HepG2 (cell line): ENCODE measurements at regions not wholly inside any gene's neighbourhood (a gene's known extent, or its start where the extent isn't known, plus 50 kb on each side); places are given as distances from the start of the nearest gene placed in this dataset.

ENCODE experiments used
- ATAC-seq: fragments of 200-7000 bp; cut with Tn5 transposase; 3 replicates; pipeline ENCODE4 v1.9.1; 2020; ENCODE audit warnings: mild to moderate bottlenecking, moderate library complexity
- BruUV-seq: library from RNA; stranded (reverse); fragments of 400-500 nt; replicated peaks from 2 replicates; lab custom pipeline; 2021; lab: Mats Ljungman, UMichigan
- CTCF ChIA-PET: fragments of 300-600 bp; formaldehyde crosslinking; extraction: SDS; loops from one replicate; lab custom pipeline; 2021; ENCODE audit warnings: low total read pairs, inconsistent platforms, low intra/inter-chr PET ratio; lab: Yijun Ruan, JAX
- POLR2A ChIA-PET: fragments of 350-600 bp; sonication (Branson Sonifier 250); formaldehyde crosslinking; loops from one replicate; lab custom pipeline; 2020; ENCODE audit warnings: antibody characterized with exemption, inconsistent platforms; lab: Yijun Ruan, JAX
- DNase-seq: peaks from one replicate; pipeline ENCODE4 v3.0.0-alpha.2; 2015; ENCODE audit warnings: low spot score
- FAIRE-seq: peaks from 3 replicates; lab custom pipeline; 2011; peaks lifted over from hg19 to GRCh38; lab: Jason Lieb, UNC
- H2AFZ ChIP-seq: one replicate; pipeline ENCODE4 v1.6.1; 2011; ENCODE audit warnings: low read length, inconsistent platforms
- H3K27ac ChIP-seq: fragments of 300-600 bp; 3 replicates; pipeline ENCODE4 v1.8.0; 2011; ENCODE audit warnings: mixed run types, mild to moderate bottlenecking, mixed read lengths, low read length, inconsistent platforms; ENCODE audit not compliant: insufficient read depth; ENCODE audit errors: extremely low read length
- H3K27me3 ChIP-seq, 2 experiments: fragments of 200-600 bp in 1 of 2; 2 replicates in 1 of 2; 3 replicates in 1 of 2; pipeline versions ENCODE4 v1.6.0 to v1.8.0; 2011; ENCODE audit warnings: low read length in 2 of 2, mild to moderate bottlenecking in 2 of 2, moderate library complexity in 2 of 2, inconsistent platforms in 1 of 2; ENCODE audit not compliant: insufficient read depth in 2 of 2, control insufficient read depth in 1 of 2
- H3K36me3 ChIP-seq, 2 experiments: fragments of 200-600 bp in 1 of 2; replicated peaks in 1 of 2; 2 replicates in 1 of 2; 3 replicates in 1 of 2; pipeline versions ENCODE4 v1.5.1 to v1.8.0; 2011; ENCODE audit warnings: low read length in 2 of 2, inconsistent platforms in 1 of 2; ENCODE audit not compliant: insufficient read depth in 2 of 2, control insufficient read depth in 1 of 2
- H3K4me1 ChIP-seq: 2 replicates; pipeline ENCODE4 v1.5.1; 2012; ENCODE audit warnings: low read length, inconsistent platforms; ENCODE audit not compliant: insufficient read depth
- H3K4me2 ChIP-seq: 2 replicates; pipeline ENCODE4 v1.6.0; 2011; ENCODE audit warnings: low read depth, low read length, inconsistent platforms
- H3K4me3 ChIP-seq, 3 experiments: fragments of 200-600 bp in 1 of 3; sonication (generic), shearing (Covaris generic) in 1 of 3; replicated peaks in 1 of 3; 2 replicates each; pipeline ENCODE4 v1.5.1; 2011 to 2016; ENCODE audit warnings: low read length in 3 of 3, inconsistent platforms in 2 of 3, low read depth in 2 of 3, mild to moderate bottlenecking in 2 of 3, control low read depth in 1 of 3, mixed read lengths in 1 of 3; ENCODE audit not compliant: insufficient read depth in 1 of 3
- H3K79me2 ChIP-seq: one replicate; pipeline ENCODE4 v1.6.1; 2011; ENCODE audit warnings: low read length, inconsistent platforms; ENCODE audit not compliant: insufficient read depth
- H3K9ac ChIP-seq: 2 replicates; pipeline ENCODE4 v1.6.0; 2011; ENCODE audit warnings: mild to moderate bottlenecking, low read depth, low read length, inconsistent platforms; ENCODE audit not compliant: insufficient read depth
- H3K9me3 ChIP-seq: 2 replicates; pipeline ENCODE4 v1.5.1; 2012; ENCODE audit warnings: mild to moderate bottlenecking, low read length
- H4K20me1 ChIP-seq: 2 replicates; pipeline ENCODE4 v1.6.0; 2011; ENCODE audit warnings: inconsistent platforms, mild to moderate bottlenecking, low read length, moderate library complexity; ENCODE audit not compliant: insufficient read depth
- HDAC2 ChIP-seq: sonication (generic); formaldehyde crosslinking; IDR thresholded peaks from 2 replicates; pipeline ENCODE4 v1.4.0; 2020; ENCODE audit warnings: missing genetic modification reagents
- HNRNPUL1 ChIP-seq: fragments of 200-400 bp; formaldehyde crosslinking; IDR thresholded peaks from 2 replicates; pipeline ENCODE4 v1.6.1; 2017; ENCODE audit warnings: low read depth, mild to moderate bottlenecking, low read length, moderate library complexity
- KLF16 ChIP-seq, 2 experiments: sonication (generic) in 1 of 2; formaldehyde crosslinking in 1 of 2; IDR thresholded peaks; 2 replicates each; pipeline versions ENCODE4 v1.6.1 to v1.8.0; 2016 to 2023; ENCODE audit warnings: missing genetic modification reagents in 2 of 2, missing compliant biosample characterization in 1 of 2
- NFE2 ChIP-seq: sonication (generic); formaldehyde crosslinking; IDR thresholded peaks from 2 replicates; pipeline ENCODE4 v1.4.0; 2020; ENCODE audit warnings: missing genetic modification reagents
- PATZ1 ChIP-seq: sonication (generic); formaldehyde crosslinking; IDR thresholded peaks from 2 replicates; pipeline ENCODE4 v1.4.0; 2020; ENCODE audit warnings: missing genetic modification reagents
- PAX8 ChIP-seq: sonication (generic); formaldehyde crosslinking; IDR thresholded peaks from 2 replicates; pipeline ENCODE4 v1.8.0; 2022; ENCODE audit warnings: mild to moderate bottlenecking, missing genetic modification reagents, borderline replicate concordance
- PRMT3 ChIP-seq: sonication (generic); formaldehyde crosslinking; IDR thresholded peaks from 2 replicates; pipeline ENCODE4 v1.8.1; 2022; ENCODE audit warnings: low read depth, mild to moderate bottlenecking, moderate library complexity, missing genetic modification reagents, borderline replicate concordance
- RXRB ChIP-seq: IDR thresholded peaks from 2 replicates; pipeline ENCODE4 v1.6.1; 2016; ENCODE audit warnings: borderline replicate concordance, missing genetic modification reagents, missing compliant biosample characterization
- TOPORS ChIP-seq: sonication (generic); formaldehyde crosslinking; IDR thresholded peaks from 2 replicates; pipeline ENCODE4 v1.8.0; 2023; ENCODE audit warnings: mild to moderate bottlenecking, missing genetic modification reagents
- ZFP1 ChIP-seq: IDR thresholded peaks from 2 replicates; pipeline ENCODE4 v1.6.1; 2016
- ZNF230 ChIP-seq: sonication (generic); formaldehyde crosslinking; IDR thresholded peaks from 2 replicates; pipeline ENCODE4 v1.4.0; 2020; ENCODE audit warnings: mild to moderate bottlenecking, missing genetic modification reagents
- ZNF337 ChIP-seq: sonication (generic); formaldehyde crosslinking; IDR thresholded peaks from 2 replicates; pipeline ENCODE4 v1.5.1; 2020; ENCODE audit warnings: missing genetic modification reagents, low read depth, mild to moderate bottlenecking, borderline replicate concordance
- ZNF496 ChIP-seq: sonication (generic); formaldehyde crosslinking; IDR thresholded peaks from 2 replicates; pipeline ENCODE4 v1.8.1; 2023; ENCODE audit warnings: mild to moderate bottlenecking, moderate library complexity, missing genetic modification reagents; ENCODE audit not compliant: insufficient replicate concordance
- ZNF576 ChIP-seq: sonication (generic); formaldehyde crosslinking; IDR thresholded peaks from 2 replicates; pipeline ENCODE4 v1.4.0; 2020; ENCODE audit warnings: mild to moderate bottlenecking, missing genetic modification reagents
- WGBS: methylation state at CpG from one replicate; pipeline ENCODE4 v1.1.6; 2017; ENCODE audit warnings: low lambda C conversion rate; 5-methylcytosine and 5-hydroxymethylcytosine counted together
- in situ Hi-C: cut with HindIII; loops from 2 replicates; pipeline ENCODE4 v1.10.0; 2017; ENCODE audit warnings: low pct_unique_long_range_greater_than_20kb; ENCODE audit not compliant: extremely low pct_ligation_motif_present
- intact Hi-C: fragments of 100-400 bp; cut with micrococcal nuclease; formaldehyde crosslinking; loops from one replicate; pipeline ENCODE4 v1.10.0; 2022; ENCODE audit not compliant: unreplicated experiment
- TF ChIP-seq, protein P1 (sequence below): sonication (generic); formaldehyde crosslinking; conservative IDR thresholded peaks from 2 replicates; pipeline ENCODE4 v1.8.0; 2022; ENCODE audit warnings: low read depth, missing genetic modification reagents

DNA sequence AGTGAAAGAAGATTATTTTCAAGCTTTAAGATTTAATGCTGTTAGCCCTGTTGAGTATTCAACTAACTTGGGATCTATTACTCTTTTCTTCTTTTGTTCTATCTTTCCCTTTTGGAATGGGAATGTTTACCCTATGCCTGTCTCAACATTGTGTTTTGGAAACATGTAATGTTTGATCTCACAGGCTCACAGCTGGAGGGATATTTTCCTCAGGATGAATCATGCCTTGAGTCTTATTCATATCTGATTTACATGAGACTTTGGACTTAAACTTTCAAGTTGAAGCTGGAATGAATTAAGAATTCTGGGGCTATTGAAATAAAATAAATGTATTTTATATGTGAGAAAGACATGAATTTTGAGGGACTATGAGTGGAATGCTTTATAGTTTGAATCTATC, 607.8 kb upstream of the PTGER4 start:
- H3K4me2 ChIP-seq = no peak overlapping the region

DNA sequence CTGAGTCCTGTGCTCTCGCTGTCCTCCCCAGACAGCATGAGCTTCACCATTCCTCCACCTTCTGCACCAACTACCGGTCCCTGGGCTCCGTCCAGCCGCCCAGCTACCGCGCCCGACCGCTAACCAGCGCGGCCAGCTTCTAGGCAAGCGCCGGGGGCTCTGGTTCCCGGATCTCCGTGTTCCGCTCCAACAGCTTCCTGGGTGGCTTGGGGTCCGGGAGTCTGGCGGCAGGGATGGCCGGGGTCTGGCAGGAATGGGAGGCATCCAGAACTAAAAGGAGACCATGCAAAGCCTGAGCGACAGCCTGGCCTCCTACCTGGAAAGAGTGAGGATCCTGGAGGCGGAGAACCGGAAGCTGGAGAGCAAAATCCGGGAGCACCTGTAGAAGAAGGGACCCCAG, 613.1 kb upstream of the PTGER4 start:
- no peaks in the 10 kb centered on the region for H3K27me3 ChIP-seq
- H4K20me1 ChIP-seq = no peaks in the 10 kb centered on the region
- H3K79me2 ChIP-seq = no peaks in the 10 kb centered on the region
- 52% methylated on average over 22 of the region's 22 CpGs for WGBS
- H3K4me3 ChIP-seq = no peak overlapping the region
- TF ChIP-seq PRMT3 = no peak
- TF ChIP-seq ZNF576 = no peak
- no peak for TF ChIP-seq HNRNPUL1
- TF ChIP-seq ZNF230 (CRISPR knock-in tag) = no peak
- TF ChIP-seq, protein P1, sequence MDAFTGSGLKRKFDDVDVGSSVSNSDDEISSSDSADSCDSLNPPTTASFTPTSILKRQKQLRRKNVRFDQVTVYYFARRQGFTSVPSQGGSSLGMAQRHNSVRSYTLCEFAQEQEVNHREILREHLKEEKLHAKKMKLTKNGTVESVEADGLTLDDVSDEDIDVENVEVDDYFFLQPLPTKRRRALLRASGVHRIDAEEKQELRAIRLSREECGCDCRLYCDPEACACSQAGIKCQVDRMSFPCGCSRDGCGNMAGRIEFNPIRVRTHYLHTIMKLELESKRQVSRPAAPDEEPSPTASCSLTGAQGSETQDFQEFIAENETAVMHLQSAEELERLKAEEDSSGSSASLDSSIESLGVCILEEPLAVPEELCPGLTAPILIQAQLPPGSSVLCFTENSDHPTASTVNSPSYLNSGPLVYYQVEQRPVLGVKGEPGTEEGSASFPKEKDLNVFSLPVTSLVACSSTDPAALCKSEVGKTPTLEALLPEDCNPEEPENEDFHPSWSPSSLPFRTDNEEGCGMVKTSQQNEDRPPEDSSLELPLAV (CRISPR knock-in tag) = no peak
- no peak for TF ChIP-seq PAX8 (CRISPR knock-in tag)
- TF ChIP-seq PATZ1 = no peak
- no peak for TF ChIP-seq HDAC2 (CRISPR knock-in tag)
- TF ChIP-seq ZNF337 (CRISPR knock-in tag) = no peak
- TF ChIP-seq KLF16 (CRISPR knock-in tag; IDR thresholded peaks at IDR 0.05) = no peak
- no peak for TF ChIP-seq ZFP1 (CRISPR knock-in tag)
- TF ChIP-seq NFE2 (CRISPR knock-in tag) = no peak
- TF ChIP-seq ZNF496 = no peak
- TF ChIP-seq TOPORS = no peak
- FAIRE-seq (no peak), DNase-seq (no peak), ATAC-seq (no peak)
- no peaks in the 10 kb centered on the region for H3K4me1 ChIP-seq
- intact Hi-C loops = no loop called here
- in situ Hi-C loops = no loop called here
- no peaks in the 10 kb centered on the region for H3K36me3 ChIP-seq
- ChIA-PET CTCF (no interaction called here), POLR2A (no interaction called here)
- no peak overlapping the region for H3K4me2 ChIP-seq
- H3K27ac ChIP-seq = no peak overlapping the region
- BruUV-seq = no TSS peak
- peaks cover 61% of the 10 kb centered on the region for H3K9me3 ChIP-seq
- H2AFZ ChIP-seq = no peak overlapping the region
- H3K9ac ChIP-seq = no peak overlapping the region

More for the DNA sequence above, 607.8 kb upstream of the PTGER4 start:
- POLR2A ChIA-PET = no interaction called here
- H3K27me3 ChIP-seq = no peaks in the 10 kb centered on the region
- H3K36me3 ChIP-seq = no peaks in the 10 kb centered on the region
- H3K27ac ChIP-seq = no peak overlapping the region
- H3K9me3 ChIP-seq = peaks cover 63% of the 10 kb centered on the region
- no TSS peak for BruUV-seq
- no peak for ATAC-seq
- FAIRE-seq = no peak
- H3K4me1 ChIP-seq = no peaks in the 10 kb centered on the region
- no peaks in the 10 kb centered on the region for H3K79me2 ChIP-seq
- no peak for DNase-seq
- H3K4me3 ChIP-seq = no peak overlapping the region
- intact Hi-C loops = no loop called here
- CTCF ChIA-PET = no interaction called here
- H2AFZ ChIP-seq = no peak overlapping the region
- in situ Hi-C loops = no loop called here
- H3K9ac ChIP-seq = no peak overlapping the region
- H4K20me1 ChIP-seq = no peaks in the 10 kb centered on the region
- no peak for TF ChIP-seq RXRB (CRISPR knock-in tag)
